GM12872 (cell line): ENCODE measurements at regions not wholly inside any gene's neighbourhood (a gene's known extent, or its start where the extent isn't known, plus 50 kb on each side); places are given as distances from the start of the nearest gene placed in this dataset.

Experiments used
- CTCF ChIP-seq: IDR thresholded peaks from 3 replicates; pipeline ENCODE4 v1.5.1; 2011; ENCODE audit warnings: low read depth, mild to moderate bottlenecking, low read length, moderate library complexity; ENCODE audit not compliant: insufficient read depth

GRCh38 chr17:79325709-79326430 lies 251.2 kb downstream of the ENGASE start:
- no peak for TF ChIP-seq CTCF

- no peak for TF ChIP-seq CTCF
Measured at GRCh38 chr17:79324194-79324593, 249.6 kb downstream of the ENGASE start.

- no peak for TF ChIP-seq CTCF
Measured at GRCh38 chr17:79323566-79323965, 248.9 kb downstream of the ENGASE start.

GRCh38 chr17:79322211-79323123 lies 247.8 kb downstream of the ENGASE start:
- TF ChIP-seq CTCF: no peak

- TF ChIP-seq CTCF: no peak
Measured at GRCh38 chr17:79320331-79320730, 245.7 kb downstream of the ENGASE start.

GRCh38 chr17:79317916-79318315 lies 243.3 kb downstream of the ENGASE start:
- no peak for TF ChIP-seq CTCF

GRCh38 chr17:79316805-79317204 lies 242.2 kb downstream of the ENGASE start:
- TF ChIP-seq CTCF: no peak
